Lower leg skin (tissue), 4 donors: ENCODE measurements at regions not wholly inside any gene's neighbourhood (a gene's known extent, or its start where the extent isn't known, plus 50 kb on each side); places are given as distances from the start of the nearest gene placed in this dataset.

Experiments
- DNase-seq, 2 donors: peaks; one replicate each; pipeline ENCODE4 v3.0.0-alpha.2; 2019; ENCODE audit warnings: low spot score in 2 of 2
- H3K4me3 ChIP-seq: fragments of 200-600 bp; sonication (generic); 2 replicates; pipeline ENCODE4 v1.5.1; 2017; ENCODE audit warnings: mild to moderate bottlenecking, low read depth; ENCODE audit not compliant: poor library complexity, severe bottlenecking
- POLR2A ChIP-seq, 2 donors: fragments of 450-650 bp; IDR thresholded peaks; one replicate each; pipeline ENCODE4 v1.6.1; 2016 to 2017; ENCODE audit warnings: antibody characterized with exemption in 2 of 2, mild to moderate bottlenecking in 1 of 2, moderate library complexity in 1 of 2
- WGBS, 2 donors: methylation state at CpG; one replicate each; pipeline ENCODE4 v1.1.5; 2018; 5-methylcytosine and 5-hydroxymethylcytosine counted together
- intact Hi-C: fragments of 100-400 bp; cut with DNase I; formaldehyde crosslinking; loops from one replicate; pipeline ENCODE4 v1.15.0; 2023; ENCODE audit warnings: low total_unique reads
- TF ChIP-seq, protein P1 (sequence below), 3 donors: fragments of 450-650 bp; IDR thresholded peaks; one replicate each; pipeline ENCODE4 v1.5.1; 2016; ENCODE audit warnings: antibody characterized with exemption in 3 of 3, mild to moderate bottlenecking in 3 of 3, moderate library complexity in 2 of 3

- intact Hi-C loops: no loop called here
- DNase-seq: no peak
- WGBS, 2 donors: 59 to 60% methylated on average over 12 of the region's 12 CpGs
- TF ChIP-seq, protein P1, sequence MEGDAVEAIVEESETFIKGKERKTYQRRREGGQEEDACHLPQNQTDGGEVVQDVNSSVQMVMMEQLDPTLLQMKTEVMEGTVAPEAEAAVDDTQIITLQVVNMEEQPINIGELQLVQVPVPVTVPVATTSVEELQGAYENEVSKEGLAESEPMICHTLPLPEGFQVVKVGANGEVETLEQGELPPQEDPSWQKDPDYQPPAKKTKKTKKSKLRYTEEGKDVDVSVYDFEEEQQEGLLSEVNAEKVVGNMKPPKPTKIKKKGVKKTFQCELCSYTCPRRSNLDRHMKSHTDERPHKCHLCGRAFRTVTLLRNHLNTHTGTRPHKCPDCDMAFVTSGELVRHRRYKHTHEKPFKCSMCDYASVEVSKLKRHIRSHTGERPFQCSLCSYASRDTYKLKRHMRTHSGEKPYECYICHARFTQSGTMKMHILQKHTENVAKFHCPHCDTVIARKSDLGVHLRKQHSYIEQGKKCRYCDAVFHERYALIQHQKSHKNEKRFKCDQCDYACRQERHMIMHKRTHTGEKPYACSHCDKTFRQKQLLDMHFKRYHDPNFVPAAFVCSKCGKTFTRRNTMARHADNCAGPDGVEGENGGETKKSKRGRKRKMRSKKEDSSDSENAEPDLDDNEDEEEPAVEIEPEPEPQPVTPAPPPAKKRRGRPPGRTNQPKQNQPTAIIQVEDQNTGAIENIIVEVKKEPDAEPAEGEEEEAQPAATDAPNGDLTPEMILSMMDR (IDR thresholded peaks at IDR 0.05): no peak
- no peak for TF ChIP-seq POLR2A (IDR thresholded peaks at IDR 0.05)
- H3K4me3 ChIP-seq: no peak overlapping the region
These were observed 98.0 kb upstream of the CITED2 start for GRCh38 chr6:139472351-139473015.

DNA sequence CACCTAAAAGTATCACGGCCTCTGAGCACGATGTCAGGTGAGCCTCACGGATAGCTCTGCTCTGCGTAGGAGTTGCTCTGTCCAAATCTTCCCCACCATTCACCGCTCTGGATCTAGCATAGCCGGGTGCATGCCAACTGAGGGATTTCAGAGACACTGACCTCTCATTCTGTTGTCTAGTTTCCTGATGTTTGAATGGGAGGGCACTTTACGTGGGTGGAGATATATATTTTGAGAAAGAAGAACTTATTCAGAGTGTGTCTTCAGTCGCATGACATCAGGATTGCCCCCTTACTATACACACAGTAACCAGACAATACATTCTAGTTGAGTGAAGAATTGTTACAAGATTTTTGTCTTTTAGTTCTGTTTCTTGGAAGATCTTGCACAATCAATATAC, 96.5 kb upstream of the CITED2 start:
- TF ChIP-seq POLR2A (IDR thresholded peaks at IDR 0.05): no peak
- TF ChIP-seq, protein P1 (IDR thresholded peaks at IDR 0.05): no peak
- no peak overlapping the region for H3K4me3 ChIP-seq
- DNase-seq: no peak
- WGBS, 2 donors: 97 to 98% methylated on average over 8 of the region's 8 CpGs
- intact Hi-C loops: no loop called here

DNA sequence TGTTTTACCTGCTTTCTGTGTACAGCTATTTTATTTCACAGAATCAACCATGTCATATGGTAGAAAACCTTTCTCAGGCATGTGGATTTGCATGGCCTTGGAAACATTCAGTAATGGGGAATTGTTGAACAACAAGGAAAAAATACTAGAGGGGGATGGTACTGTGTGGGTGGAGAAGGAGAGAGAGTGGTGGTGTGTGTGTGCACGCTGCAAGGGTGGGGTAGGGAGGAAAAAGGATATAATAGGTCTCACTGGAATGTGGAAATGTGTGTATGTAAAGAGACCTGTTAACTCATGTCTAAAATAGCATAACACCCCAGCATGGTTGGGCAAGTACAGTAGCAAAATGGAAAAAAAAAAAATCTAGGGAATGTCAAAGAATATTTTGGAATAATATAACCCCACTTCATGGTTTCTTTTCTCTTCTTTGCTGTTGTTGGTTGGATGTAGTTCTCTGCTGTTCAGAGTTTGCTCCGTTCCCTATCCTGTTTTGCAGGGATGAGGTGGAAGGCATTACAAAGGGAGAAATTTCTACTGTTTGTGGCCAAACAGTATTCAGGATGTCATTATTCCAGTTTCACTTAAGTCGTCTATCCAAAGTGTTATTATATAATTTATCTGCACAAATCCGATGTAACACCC, 93.9 kb upstream of the CITED2 start:
- H3K4me3 ChIP-seq: no peak overlapping the region
- 28 to 50% methylated on average over 4 of the region's 4 CpGs for WGBS, 2 donors
- DNase-seq: no peak
- TF ChIP-seq POLR2A (IDR thresholded peaks at IDR 0.05): no peak
- TF ChIP-seq, protein P1 (IDR thresholded peaks at IDR 0.05): no peak
- intact Hi-C loops: no loop called here

DNA sequence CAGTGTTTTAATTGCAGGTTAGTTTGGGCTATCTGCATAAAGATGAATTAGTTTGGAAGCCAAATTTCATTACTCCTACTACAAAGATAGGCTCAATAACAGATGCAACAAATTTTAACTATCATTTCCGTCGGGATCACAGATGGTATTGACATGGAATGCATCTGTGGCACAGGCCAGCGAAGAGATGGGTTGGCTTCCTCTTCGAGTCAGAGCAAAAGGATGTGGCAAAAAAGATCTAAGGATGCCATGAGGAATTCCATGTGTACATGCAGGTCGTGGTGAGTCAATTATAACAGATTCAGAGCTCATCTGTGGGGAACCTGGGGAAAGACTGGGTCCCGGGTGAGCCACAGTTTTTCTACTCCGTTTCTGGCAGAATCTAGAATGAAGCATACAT, 83.0 kb upstream of the CITED2 start:
- 60 to 74% methylated on average over 7 of the region's 7 CpGs for WGBS, 2 donors
- DNase-seq: no peak
- TF ChIP-seq POLR2A (IDR thresholded peaks at IDR 0.05): no peak
- TF ChIP-seq, protein P1 (IDR thresholded peaks at IDR 0.05): no peak
- intact Hi-C loops: no loop called here
- H3K4me3 ChIP-seq: no peak overlapping the region

DNA sequence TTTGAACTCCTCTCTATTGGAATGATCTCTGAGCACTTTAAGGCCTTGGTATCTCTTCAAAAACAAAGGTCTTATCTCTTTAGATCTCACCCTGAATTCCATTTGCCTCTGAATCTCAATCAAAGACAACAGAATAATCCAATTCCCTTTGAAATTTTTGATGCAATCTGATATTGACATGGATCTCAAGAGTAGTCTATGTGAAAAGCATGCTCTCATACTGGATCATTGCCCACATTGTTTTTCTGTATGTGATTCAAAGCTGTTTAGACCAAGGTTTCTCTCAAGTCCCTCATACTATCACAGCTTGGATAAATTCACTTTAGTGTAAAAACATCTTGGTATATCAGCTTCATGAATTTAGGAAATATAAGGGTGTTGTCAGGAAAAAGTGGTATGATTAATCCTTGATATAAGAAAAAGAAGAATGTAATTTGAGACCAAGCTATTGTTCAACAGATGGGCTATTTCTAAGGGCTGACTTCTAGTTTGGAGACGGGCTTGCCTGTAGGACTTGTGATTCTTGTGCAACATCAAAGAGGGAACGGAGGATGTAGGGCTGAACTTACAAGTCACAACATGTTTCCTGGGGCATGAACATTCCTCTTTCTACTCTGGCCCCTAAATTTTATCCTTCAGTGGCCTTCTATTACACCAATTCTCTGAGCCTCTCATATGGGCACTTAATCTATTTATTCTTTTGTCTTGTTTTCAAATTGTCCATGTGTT, 77.9 kb upstream of the CITED2 start:
- DNase-seq: no peak
- intact Hi-C loops: no loop called here
- 55 to 60% methylated on average over 2 of the region's 2 CpGs for WGBS, 2 donors
- TF ChIP-seq POLR2A (IDR thresholded peaks at IDR 0.05): no peak
- TF ChIP-seq, protein P1 (IDR thresholded peaks at IDR 0.05): no peak
- no peak overlapping the region for H3K4me3 ChIP-seq
